ENCODE measurements at regions not wholly inside any gene's neighbourhood (a gene's known extent, or its start where the extent isn't known, plus 50 kb on each side); places are given as distances from the start of the nearest gene placed in this dataset.

GRCh38 chr10:111967547-111967946 lies 216.0 kb downstream of the GPAM start:
- Histone ChIP-seq H3K27me3 (no peaks in the 10 kb centered on the region), H3K9me3 (no peaks in the 10 kb centered on the region), H3K4me1 (ENCODE audit: insufficient read depth) (no peaks in the 10 kb centered on the region), H3K4me3 (no peak overlapping the region), H3K36me3 (no peaks in the 10 kb centered on the region), H3K27ac (no peak overlapping the region)
- TF ChIP-seq CTCF (IDR thresholded peaks at IDR 0.05) (no peak), POLR2A (IDR thresholded peaks at IDR 0.05) (no peak), EP300 (IDR thresholded peaks at IDR 0.05) (no peak)
- 89 to 95% (median 95%) methylated on average over 2 of the region's 2 CpGs for WGBS, 3 donors
- DNase-seq = no peak
- intact Hi-C loops (cut with DNase I) = no loop called here

- intact Hi-C loops (cut with DNase I) = no loop called here
- DNase-seq = no peak
These were observed 214.9 kb downstream of the GPAM start for GRCh38 chr10:111968647-111969046.

GRCh38 chr10:111970111-111970510 lies 213.5 kb downstream of the GPAM start:
- intact Hi-C loops (cut with DNase I) = no loop called here

More at GRCh38 chr10:111968647-111969046, 214.9 kb downstream of the GPAM start:
- Histone ChIP-seq H3K4me3 (no peak overlapping the region), H3K27ac (no peak overlapping the region), H3K36me3 (no peaks in the 10 kb centered on the region), H3K27me3 (no peaks in the 10 kb centered on the region), H3K9me3 (no peaks in the 10 kb centered on the region), H3K4me1 (ENCODE audit: insufficient read depth) (no peaks in the 10 kb centered on the region)
- no peak for TF ChIP-seq CTCF (IDR thresholded peaks at IDR 0.05)
- no peak for TF ChIP-seq EP300 (IDR thresholded peaks at IDR 0.05)
- TF ChIP-seq POLR2A (IDR thresholded peaks at IDR 0.05) = no peak
- WGBS, 3 donors = 66 to 71% (median 66%) methylated on average over 3 of the region's 3 CpGs

GRCh38 chr10:111972109-111972508 lies 211.5 kb downstream of the GPAM start:
- WGBS, 3 donors = 64 to 91% (median 75%) methylated on average over 5 of the region's 5 CpGs
- Histone ChIP-seq H3K4me3 (no peak overlapping the region), H3K9me3 (no peaks in the 10 kb centered on the region), H3K36me3 (no peaks in the 10 kb centered on the region), H3K27ac (no peak overlapping the region), H3K27me3 (no peaks in the 10 kb centered on the region), H3K4me1 (ENCODE audit: insufficient read depth) (no peaks in the 10 kb centered on the region)
- TF ChIP-seq CTCF (IDR thresholded peaks at IDR 0.05) (no peak), POLR2A (IDR thresholded peaks at IDR 0.05) (no peak), EP300 (IDR thresholded peaks at IDR 0.05) (no peak)
- DNase-seq = no peak
- intact Hi-C loops (cut with DNase I) = no loop called here

More at GRCh38 chr10:111970111-111970510, 213.5 kb downstream of the GPAM start:
- H3K4me3 ChIP-seq = no peak overlapping the region
- no peak overlapping the region for H3K27ac ChIP-seq
- WGBS, 3 donors = 87 to 92% (median 88%) methylated on average over 5 of the region's 5 CpGs
- H3K36me3 ChIP-seq = no peaks in the 10 kb centered on the region
- H3K4me1 ChIP-seq (ENCODE audit: insufficient read depth) = no peaks in the 10 kb centered on the region
- no peak for DNase-seq
- H3K9me3 ChIP-seq = no peaks in the 10 kb centered on the region
- H3K27me3 ChIP-seq = no peaks in the 10 kb centered on the region
- no peak for TF ChIP-seq CTCF (IDR thresholded peaks at IDR 0.05)
- no peak for TF ChIP-seq EP300 (IDR thresholded peaks at IDR 0.05)
- no peak for TF ChIP-seq POLR2A (IDR thresholded peaks at IDR 0.05)
